ENCODE measurements at regions not wholly inside any gene's neighbourhood (a gene's known extent, or its start where the extent isn't known, plus 50 kb on each side); places are given as distances from the start of the nearest gene placed in this dataset.

- in situ Hi-C loops (cut with MboI; ENCODE audit: low pct_unique_long_range_greater_than_20kb in 2 of 9, low sequenced_read_pairs in 9 of 9, unreplicated experiment in 9 of 9), result no loop called here
- WGBS, 10 experiments, result 54 to 100% (median 90%) methylated on average over 1 to 6 of the region's 10 CpGs; no CpG with 5 or more reads in 3 of the 10 experiments
Observed at GRCh38 chr13:112226320-112227002, 149.7 kb upstream of the SPACA7 start.

GRCh38 chr13:112227031-112227430, 149.1 kb upstream of the SPACA7 start:
- H3K27ac ChIP-seq, result no peak overlapping the region
- in situ Hi-C loops (cut with MboI; ENCODE audit: low pct_unique_long_range_greater_than_20kb in 2 of 9, low sequenced_read_pairs in 9 of 9, unreplicated experiment in 9 of 9), result no loop called here
- ATAC-seq (replicated peaks in 6 of 8), result no peak
- 35 to 100% (median 87%) methylated on average over 2 to 10 of the region's 12 CpGs; no CpG with 5 or more reads in 2 of the 10 experiments for WGBS, 10 experiments
- no peak overlapping the region for H3K4me3 ChIP-seq
- no peaks in the 10 kb centered on the region for H3K4me1 ChIP-seq (replicated peaks in 1 of 2)

More at GRCh38 chr13:112226320-112227002, 149.7 kb upstream of the SPACA7 start:
- ATAC-seq (replicated peaks in 6 of 8), result no peak
- no peaks in the 10 kb centered on the region for H3K4me1 ChIP-seq (replicated peaks in 1 of 2)
- no peak overlapping the region for H3K4me3 ChIP-seq
- H3K27ac ChIP-seq, result no peak overlapping the region

GRCh38 chr13:112229445-112229844, 146.7 kb upstream of the SPACA7 start:
- no peak for ATAC-seq (replicated peaks in 6 of 8)
- Histone ChIP-seq H3K4me3 (no peak overlapping the region), H3K4me1 (replicated peaks in 1 of 2) (no peaks in the 10 kb centered on the region), H3K27ac (no peak overlapping the region)
- in situ Hi-C loops (cut with MboI; ENCODE audit: low pct_unique_long_range_greater_than_20kb in 2 of 9, low sequenced_read_pairs in 9 of 9, unreplicated experiment in 9 of 9), result no loop called here
- 21 to 87% (median 63%) methylated on average over 1 to 13 of the region's 15 CpGs; no CpG with 5 or more reads in 3 of the 10 experiments for WGBS, 10 experiments

GRCh38 chr13:112229992-112230872, 145.9 kb upstream of the SPACA7 start:
- in situ Hi-C loops (cut with MboI; ENCODE audit: low pct_unique_long_range_greater_than_20kb in 2 of 9, low sequenced_read_pairs in 9 of 9, unreplicated experiment in 9 of 9), result no loop called here
- H3K27ac ChIP-seq, result no peak overlapping the region
- no peaks in the 10 kb centered on the region for H3K4me1 ChIP-seq (replicated peaks in 1 of 2)
- 10 to 100% (median 70%) methylated on average over 2 to 10 of the region's 16 CpGs; no CpG with 5 or more reads in 1 of the 10 experiments for whole genome bisulfite sequencing, 10 experiments
- no peak overlapping the region for H3K4me3 ChIP-seq
- no peak for ATAC-seq (replicated peaks in 6 of 8)

- in situ Hi-C loops (cut with MboI; ENCODE audit: low pct_unique_long_range_greater_than_20kb in 2 of 9, low sequenced_read_pairs in 9 of 9, unreplicated experiment in 9 of 9), result no loop called here
- no peak for ATAC-seq (replicated peaks in 6 of 8)
- H3K27ac ChIP-seq, result no peak overlapping the region
- 8 to 96% (median 84%) methylated on average over 1 to 12 of the region's 21 CpGs; no CpG with 5 or more reads in 2 of the 10 experiments for WGBS, 10 experiments
- no peak overlapping the region for H3K4me3 ChIP-seq
- no peaks in the 10 kb centered on the region for H3K4me1 ChIP-seq (replicated peaks in 1 of 2)
Observed at GRCh38 chr13:112231451-112232083, 144.6 kb upstream of the SPACA7 start.

- no peak overlapping the region for H3K27ac ChIP-seq
- no peak for ATAC-seq (replicated peaks in 6 of 8)
- in situ Hi-C loops (cut with MboI; ENCODE audit: low pct_unique_long_range_greater_than_20kb in 2 of 9, low sequenced_read_pairs in 9 of 9, unreplicated experiment in 9 of 9), result no loop called here
- WGBS, 10 experiments, result 36 to 94% (median 56%) methylated on average over 3 of the region's 18 CpGs; no CpG with 5 or more reads in 7 of the 10 experiments
- no peak overlapping the region for H3K4me3 ChIP-seq
- H3K4me1 ChIP-seq (replicated peaks in 1 of 2), result no peaks in the 10 kb centered on the region
Observed at GRCh38 chr13:112233256-112233655, 142.9 kb upstream of the SPACA7 start.

GRCh38 chr13:112233716-112234115, 142.4 kb upstream of the SPACA7 start:
- in situ Hi-C loops (cut with MboI; ENCODE audit: low pct_unique_long_range_greater_than_20kb in 2 of 9, low sequenced_read_pairs in 9 of 9, unreplicated experiment in 9 of 9), result no loop called here
- 0 to 100% (median 95%) methylated on average over 1 to 8 of the region's 8 CpGs; no CpG with 5 or more reads in 2 of the 10 experiments for WGBS, 10 experiments
- H3K4me1 ChIP-seq (replicated peaks in 1 of 2), result no peaks in the 10 kb centered on the region
- H3K4me3 ChIP-seq, result no peak overlapping the region
- no peak for ATAC-seq (replicated peaks in 6 of 8)
- no peak overlapping the region for H3K27ac ChIP-seq

GRCh38 chr13:112234131-112234875, 141.9 kb upstream of the SPACA7 start:
- ATAC-seq (replicated peaks in 6 of 8), result no peak
- Histone ChIP-seq H3K27ac (no peak overlapping the region), H3K4me1 (replicated peaks in 1 of 2) (no peaks in the 10 kb centered on the region), H3K4me3 (no peak overlapping the region)
- 0 to 100% (median 87%) methylated on average over 1 to 8 of the region's 16 CpGs; no CpG with 5 or more reads in 2 of the 10 experiments for WGBS, 10 experiments
- in situ Hi-C loops (cut with MboI; ENCODE audit: low pct_unique_long_range_greater_than_20kb in 2 of 9, low sequenced_read_pairs in 9 of 9, unreplicated experiment in 9 of 9), result no loop called here

- whole genome bisulfite sequencing, 10 experiments, result 0 to 100% (median 67%) methylated on average over 1 to 5 of the region's 7 CpGs; no CpG with 5 or more reads in 3 of the 10 experiments
- no peaks in the 10 kb centered on the region for H3K4me1 ChIP-seq (replicated peaks in 1 of 2)
- in situ Hi-C loops (cut with MboI; ENCODE audit: low pct_unique_long_range_greater_than_20kb in 2 of 9, low sequenced_read_pairs in 9 of 9, unreplicated experiment in 9 of 9), result no loop called here
- no peak overlapping the region for H3K4me3 ChIP-seq
- ATAC-seq (replicated peaks in 6 of 8), result no peak
- no peak overlapping the region for H3K27ac ChIP-seq
Observed at GRCh38 chr13:112236016-112236415, 140.1 kb upstream of the SPACA7 start.

- no peak for ATAC-seq (replicated peaks in 6 of 8)
- Histone ChIP-seq H3K27ac (no peak overlapping the region), H3K4me1 (replicated peaks in 1 of 2) (no peaks in the 10 kb centered on the region), H3K4me3 (no peak overlapping the region)
- in situ Hi-C loops (cut with MboI; ENCODE audit: low pct_unique_long_range_greater_than_20kb in 2 of 9, low sequenced_read_pairs in 9 of 9, unreplicated experiment in 9 of 9), result no loop called here
- WGBS, 10 experiments, result 9 to 100% (median 77%) methylated on average over 1 to 10 of the region's 11 CpGs
Observed at GRCh38 chr13:112236539-112237197, 139.5 kb upstream of the SPACA7 start.

GRCh38 chr13:112238436-112238995, 137.6 kb upstream of the SPACA7 start:
- in situ Hi-C loops (cut with MboI; ENCODE audit: low pct_unique_long_range_greater_than_20kb in 2 of 9, low sequenced_read_pairs in 9 of 9, unreplicated experiment in 9 of 9), result no loop called here
- Histone ChIP-seq H3K4me1 (replicated peaks in 1 of 2) (no peaks in the 10 kb centered on the region), H3K4me3 (no peak overlapping the region), H3K27ac (no peak overlapping the region)
- ATAC-seq (replicated peaks in 6 of 8), result no peak
- 92 to 93% methylated on average over 3 to 6 of the region's 18 CpGs; no CpG with 5 or more reads in 8 of the 10 experiments for WGBS, 10 experiments

- Histone ChIP-seq H3K27ac (no peak overlapping the region), H3K4me3 (no peak overlapping the region), H3K4me1 (replicated peaks in 1 of 2) (no peaks in the 10 kb centered on the region)
- in situ Hi-C loops (cut with MboI; ENCODE audit: low pct_unique_long_range_greater_than_20kb in 2 of 9, low sequenced_read_pairs in 9 of 9, unreplicated experiment in 9 of 9), result no loop called here
- ATAC-seq (replicated peaks in 6 of 8), result no peak
- WGBS, 10 experiments, result 0 to 91% (median 54%) methylated on average over 1 to 6 of the region's 6 CpGs; no CpG with 5 or more reads in 2 of the 10 experiments
Observed at GRCh38 chr13:112240076-112240475, 136.1 kb upstream of the SPACA7 start.

All from motor neuron (in vitro differentiated cells).